Loucy (cell line): ENCODE measurements at regions not wholly inside any gene's neighbourhood (a gene's known extent, or its start where the extent isn't known, plus 50 kb on each side); places are given as distances from the start of the nearest gene placed in this dataset.

Experiments used
- CTCF ChIP-seq: fragments of 200-600 bp; sonication (generic); conservative IDR thresholded peaks from 2 replicates; pipeline ENCODE4 v1.5.1; 2014; ENCODE audit warnings: mild to moderate bottlenecking, antibody characterized with exemption, low read length
- EZH2phosphoT487 ChIP-seq: fragments of 200-600 bp; IDR thresholded peaks from 2 replicates; pipeline ENCODE4 v1.6.1; 2018; ENCODE audit warnings: antibody characterized with exemption, mild to moderate bottlenecking, moderate library complexity, borderline replicate concordance

GRCh38 chr13:109602356-109602755 lies 184.0 kb downstream of the IRS2 start:
- TF ChIP-seq CTCF (no peak), EZH2phosphoT487 (no peak)
